Activated CD4-positive, alpha-beta T cell treated with anti-CD3 and anti-CD28 coated beads, Interleukin-2, amount 50 U/mL, for 24 hours (primary cell): ENCODE measurements at regions not wholly inside any gene's neighbourhood (a gene's known extent, or its start where the extent isn't known, plus 50 kb on each side); places are given as distances from the start of the nearest gene placed in this dataset.

ENCODE experiments used
- DNase-seq, 2 donors: peaks; one replicate each; pipeline ENCODE4 v3.0.0-alpha.2; 2020; ENCODE audit warnings: low read depth in 1 of 2, low spot score in 1 of 2

GRCh38 chr9:89766991-89767390, 162.2 kb downstream of the GADD45G start:
- DNase-seq = no peak

GRCh38 chr9:89768051-89768450, 163.2 kb downstream of the GADD45G start:
- DNase-seq = no peak

- DNase-seq = no peak
These were observed 163.8 kb downstream of the GADD45G start for GRCh38 chr9:89768650-89769071.

- DNase-seq = no peak
These were observed 165.8 kb downstream of the GADD45G start for GRCh38 chr9:89770531-89771174.

GRCh38 chr9:89771205-89771604, 166.4 kb downstream of the GADD45G start:
- no peak for DNase-seq

- DNase-seq = no peak
These were observed 168.4 kb downstream of the GADD45G start for GRCh38 chr9:89773170-89773569.

GRCh38 chr9:89774858-89775370, 170.1 kb downstream of the GADD45G start:
- no peak for DNase-seq

- no peak for DNase-seq
These were observed 170.8 kb downstream of the GADD45G start for GRCh38 chr9:89775641-89776040.

- DNase-seq = no peak
These were observed 172.1 kb downstream of the GADD45G start for GRCh38 chr9:89776795-89777525.

GRCh38 chr9:89777544-89777943, 172.7 kb downstream of the GADD45G start:
- DNase-seq = no peak

GRCh38 chr9:89778100-89779090, 173.6 kb downstream of the GADD45G start:
- DNase-seq = no peak

- no peak for DNase-seq
These were observed 174.8 kb downstream of the GADD45G start for GRCh38 chr9:89779405-89780203.

GRCh38 chr9:89780959-89781358, 176.1 kb downstream of the GADD45G start:
- no peak for DNase-seq

GRCh38 chr9:89781838-89782540, 177.2 kb downstream of the GADD45G start:
- DNase-seq = peak in 1 of 2 donors; percentile 7

GRCh38 chr9:89786655-89787054, 181.8 kb downstream of the GADD45G start:
- DNase-seq = no peak

GRCh38 chr9:89787595-89787994, 182.8 kb downstream of the GADD45G start:
- DNase-seq = no peak

GRCh38 chr9:89788434-89788833, 183.6 kb downstream of the GADD45G start:
- no peak for DNase-seq

GRCh38 chr9:89789922-89790510, 185.2 kb downstream of the GADD45G start:
- DNase-seq = no peak

GRCh38 chr9:89790542-89791109, 185.8 kb downstream of the GADD45G start:
- DNase-seq = no peak
